ENCODE measurements at regions not wholly inside any gene's neighbourhood (a gene's known extent, or its start where the extent isn't known, plus 50 kb on each side); places are given as distances from the start of the nearest gene placed in this dataset.
"Not testable (repeated sequence)": the region's sequence is repeated elsewhere in the genome, so short reads cannot be mapped to it uniquely, and the experiment has no call there.

GRCh38 chr5:1961952-1962595, 79.3 kb upstream of the IRX4 start:
- in situ Hi-C loops (cut with HindIII; ENCODE audit: low pct_ligation_motif_present, low pct_unique_long_range_greater_than_20kb, low sequenced_read_pairs), result no loop called here
- DNase-seq, result no peak

GRCh38 chr5:1961304-1961946, 78.7 kb upstream of the IRX4 start:
- in situ Hi-C loops (cut with HindIII; ENCODE audit: low pct_ligation_motif_present, low pct_unique_long_range_greater_than_20kb, low sequenced_read_pairs), result no loop called here
- no peak for DNase-seq

- no peak for DNase-seq
- in situ Hi-C loops (cut with HindIII; ENCODE audit: low pct_ligation_motif_present, low pct_unique_long_range_greater_than_20kb, low sequenced_read_pairs), result no loop called here
Observed at GRCh38 chr5:1960595-1961303, 78.0 kb upstream of the IRX4 start.

- in situ Hi-C loops (cut with HindIII; ENCODE audit: low pct_ligation_motif_present, low pct_unique_long_range_greater_than_20kb, low sequenced_read_pairs), result no loop called here
- DNase-seq, result no peak
Observed at GRCh38 chr5:1959725-1960581, 77.2 kb upstream of the IRX4 start.

GRCh38 chr5:1959231-1959630, 76.5 kb upstream of the IRX4 start:
- DNase-seq, result no peak
- in situ Hi-C loops (cut with HindIII; ENCODE audit: low pct_ligation_motif_present, low pct_unique_long_range_greater_than_20kb, low sequenced_read_pairs), result no loop called here

GRCh38 chr5:1958211-1959010, 75.7 kb upstream of the IRX4 start:
- in situ Hi-C loops (cut with HindIII; ENCODE audit: low pct_ligation_motif_present, low pct_unique_long_range_greater_than_20kb, low sequenced_read_pairs), result no loop called here
- DNase-seq, result no peak

GRCh38 chr5:1955586-1955985, 72.9 kb upstream of the IRX4 start:
- in situ Hi-C loops (cut with HindIII; ENCODE audit: low pct_ligation_motif_present, low pct_unique_long_range_greater_than_20kb, low sequenced_read_pairs), result no loop called here

GRCh38 chr5:1953710-1954109, 71.0 kb upstream of the IRX4 start:
- in situ Hi-C loops (cut with HindIII; ENCODE audit: low pct_ligation_motif_present, low pct_unique_long_range_greater_than_20kb, low sequenced_read_pairs); DNase-seq: not testable (repeated sequence)

More at GRCh38 chr5:1955586-1955985, 72.9 kb upstream of the IRX4 start:
- DNase-seq, result no peak

GRCh38 chr5:1952444-1953099, 69.8 kb upstream of the IRX4 start:
- no peak for DNase-seq
- in situ Hi-C loops (cut with HindIII; ENCODE audit: low pct_ligation_motif_present, low pct_unique_long_range_greater_than_20kb, low sequenced_read_pairs), result no loop called here

GRCh38 chr5:1952021-1952420, 69.3 kb upstream of the IRX4 start:
- in situ Hi-C loops (cut with HindIII; ENCODE audit: low pct_ligation_motif_present, low pct_unique_long_range_greater_than_20kb, low sequenced_read_pairs), result no loop called here
- DNase-seq, result no peak

GRCh38 chr5:1951165-1951816, 68.6 kb upstream of the IRX4 start:
- in situ Hi-C loops (cut with HindIII; ENCODE audit: low pct_ligation_motif_present, low pct_unique_long_range_greater_than_20kb, low sequenced_read_pairs), result no loop called here
- DNase-seq, result no peak

- in situ Hi-C loops (cut with HindIII; ENCODE audit: low pct_ligation_motif_present, low pct_unique_long_range_greater_than_20kb, low sequenced_read_pairs), result no loop called here
- no peak for DNase-seq
Observed at GRCh38 chr5:1950708-1951103, 68.0 kb upstream of the IRX4 start.

GRCh38 chr5:1950096-1950707, 67.5 kb upstream of the IRX4 start:
- in situ Hi-C loops (cut with HindIII; ENCODE audit: low pct_ligation_motif_present, low pct_unique_long_range_greater_than_20kb, low sequenced_read_pairs), result no loop called here
- no peak for DNase-seq

- in situ Hi-C loops (cut with HindIII; ENCODE audit: low pct_ligation_motif_present, low pct_unique_long_range_greater_than_20kb, low sequenced_read_pairs), result no loop called here
- no peak for DNase-seq
Observed at GRCh38 chr5:1949253-1949652, 66.5 kb upstream of the IRX4 start.

GRCh38 chr5:1948663-1949191, 66.0 kb upstream of the IRX4 start:
- in situ Hi-C loops (cut with HindIII; ENCODE audit: low pct_ligation_motif_present, low pct_unique_long_range_greater_than_20kb, low sequenced_read_pairs), result no loop called here
- DNase-seq, result no peak

- no peak for DNase-seq
- in situ Hi-C loops (cut with HindIII; ENCODE audit: low pct_ligation_motif_present, low pct_unique_long_range_greater_than_20kb, low sequenced_read_pairs), result no loop called here
Observed at GRCh38 chr5:1948111-1948510, 65.4 kb upstream of the IRX4 start.

GRCh38 chr5:1946776-1947175, 64.1 kb upstream of the IRX4 start:
- in situ Hi-C loops (cut with HindIII; ENCODE audit: low pct_ligation_motif_present, low pct_unique_long_range_greater_than_20kb, low sequenced_read_pairs), result no loop called here

More at GRCh38 chr5:1946776-1947175, 64.1 kb upstream of the IRX4 start:
- DNase-seq, result no peak
